COLO668 (cell line): ENCODE measurements at regions not wholly inside any gene's neighbourhood (a gene's known extent, or its start where the extent isn't known, plus 50 kb on each side); places are given as distances from the start of the nearest gene placed in this dataset.

ENCODE experiments used
- DNase-seq: peaks from one replicate; lab custom pipeline; 2025; ENCODE audit not compliant: unreplicated experiment; lab: John Stamatoyannopoulos, UW

DNA sequence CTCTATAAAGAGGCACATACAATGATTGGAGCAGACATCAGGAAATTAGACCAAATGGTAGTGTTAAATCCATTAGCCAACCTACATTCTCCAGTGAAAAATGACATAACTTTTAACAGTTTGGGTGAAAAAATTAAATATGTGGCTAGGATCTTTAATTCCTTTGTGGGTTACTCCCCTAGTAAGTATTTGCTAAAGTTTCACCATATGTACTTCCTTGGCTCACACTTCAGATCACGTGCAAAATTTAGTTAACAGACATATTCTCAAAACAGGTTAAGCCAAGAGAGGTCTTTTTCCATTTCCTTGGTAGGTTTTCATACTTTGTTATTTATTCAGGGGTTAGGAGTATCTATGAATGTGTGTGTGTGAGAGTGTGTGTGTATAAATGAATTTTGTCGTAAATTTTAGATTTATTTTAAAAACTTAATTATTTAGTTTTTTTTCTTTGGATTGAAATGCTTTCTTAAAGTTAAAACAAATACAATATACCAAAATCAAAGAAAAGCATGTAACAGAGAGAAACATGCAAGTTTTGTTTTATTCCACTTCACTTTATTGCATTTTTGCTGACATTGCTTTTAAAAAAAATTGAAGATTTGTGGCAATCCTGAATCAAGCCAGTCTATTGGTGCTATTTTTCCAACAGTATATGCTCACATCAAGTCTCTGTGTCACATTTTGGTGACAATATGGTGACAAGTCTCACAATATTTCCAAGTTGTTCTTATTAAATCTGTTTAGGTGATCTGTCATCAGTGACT, 258.7 kb downstream of the FLRT2 start:
- no peak for DNase-seq

DNA sequence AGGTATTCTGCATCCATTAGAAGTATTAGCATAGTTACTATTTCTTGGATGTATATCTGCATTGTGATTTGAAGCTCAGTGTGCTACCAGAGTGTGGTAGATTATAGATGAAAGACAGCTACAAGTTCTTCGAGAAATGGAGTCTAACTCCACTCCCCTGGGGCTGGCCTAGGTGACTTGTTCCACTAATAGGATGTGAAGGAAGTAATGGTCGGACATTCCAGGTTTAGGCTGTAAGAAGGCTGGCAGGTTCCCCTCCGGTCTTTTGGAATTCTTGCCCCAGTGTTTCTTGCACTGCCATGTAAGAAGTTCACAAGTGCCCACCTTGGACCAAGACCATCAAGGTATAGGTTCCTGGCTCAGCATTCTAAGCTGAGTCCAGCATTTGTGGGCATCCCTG, 236.4 kb downstream of the FLRT2 start:
- no peak for DNase-seq

DNA sequence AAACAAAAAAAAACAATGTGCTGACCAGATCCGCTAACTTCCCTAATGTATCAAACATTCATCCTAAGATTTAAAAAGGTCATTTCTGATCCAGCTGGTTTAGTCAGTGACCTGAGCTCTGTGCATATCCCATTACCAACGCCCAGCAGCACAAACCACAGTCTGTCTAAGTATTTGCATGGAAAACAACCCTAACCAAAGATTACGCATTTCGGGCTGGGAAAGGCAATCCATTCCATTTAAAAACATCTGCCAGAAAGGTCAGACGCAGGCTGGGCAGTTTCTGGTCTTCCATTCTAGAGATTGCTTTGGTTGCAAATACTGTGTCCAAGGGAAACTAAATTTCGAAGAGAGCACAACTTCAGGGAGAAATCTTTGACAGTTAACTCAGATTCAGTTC, 234.9 kb downstream of the FLRT2 start:
- DNase-seq = no peak

DNA sequence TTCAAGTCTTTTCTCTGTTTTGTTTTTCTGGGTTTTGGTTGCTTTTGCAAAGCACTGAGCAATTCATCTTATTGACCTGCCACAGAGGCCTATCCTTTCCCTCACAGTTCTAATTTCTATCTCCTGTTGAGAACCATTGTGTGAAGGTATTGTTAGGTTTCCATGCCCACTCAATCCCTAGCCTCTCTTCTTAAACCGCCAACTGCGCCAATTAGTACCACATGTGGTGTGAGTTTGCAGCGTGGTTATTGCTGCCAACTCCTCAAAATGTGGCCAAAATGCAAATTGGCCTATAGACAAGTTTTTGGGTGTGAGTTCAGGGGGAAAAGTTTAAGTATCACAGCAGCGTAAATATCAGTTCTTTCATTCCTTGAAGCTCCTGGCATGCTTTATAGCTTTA, 232.6 kb downstream of the FLRT2 start:
- no peak for DNase-seq

DNA sequence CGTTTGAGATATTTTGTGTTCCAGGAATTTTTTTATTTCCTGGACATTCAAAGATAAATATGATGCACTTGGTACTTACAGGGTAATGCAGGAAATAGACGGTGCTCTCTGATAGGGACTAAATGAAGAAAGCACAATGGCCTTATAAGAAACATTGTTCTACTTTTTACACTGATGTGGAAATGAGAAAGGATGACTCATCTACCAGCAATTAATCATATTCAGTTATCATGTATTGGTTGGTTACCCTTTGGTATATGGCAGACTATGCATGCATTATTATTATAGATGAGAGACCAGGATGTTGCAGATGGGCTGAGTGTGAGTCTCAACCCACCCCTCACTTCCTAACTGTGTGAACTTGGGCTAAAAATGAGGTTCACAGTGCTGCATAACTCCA, 222.2 kb downstream of the FLRT2 start:
- no peak for DNase-seq

DNA sequence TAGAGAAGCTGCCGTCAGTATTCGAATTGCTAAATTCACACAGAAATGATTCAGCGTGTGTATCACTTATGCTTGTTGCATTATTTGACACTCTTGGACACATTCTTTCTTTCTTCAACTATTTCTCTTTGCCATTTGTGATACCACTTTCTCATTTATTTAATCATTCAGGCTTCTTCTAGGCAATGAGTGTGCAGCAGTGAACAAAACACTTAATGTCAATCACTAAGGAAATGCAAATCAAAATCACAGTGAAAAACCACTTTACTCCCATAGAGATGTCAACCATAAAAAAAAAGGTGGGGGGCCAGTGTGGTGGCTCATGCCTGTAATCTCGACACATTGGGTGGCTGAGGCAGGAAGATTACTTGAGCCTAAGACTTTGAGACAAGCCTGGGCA, 214.6 kb downstream of the FLRT2 start:
- no peak for DNase-seq

DNA sequence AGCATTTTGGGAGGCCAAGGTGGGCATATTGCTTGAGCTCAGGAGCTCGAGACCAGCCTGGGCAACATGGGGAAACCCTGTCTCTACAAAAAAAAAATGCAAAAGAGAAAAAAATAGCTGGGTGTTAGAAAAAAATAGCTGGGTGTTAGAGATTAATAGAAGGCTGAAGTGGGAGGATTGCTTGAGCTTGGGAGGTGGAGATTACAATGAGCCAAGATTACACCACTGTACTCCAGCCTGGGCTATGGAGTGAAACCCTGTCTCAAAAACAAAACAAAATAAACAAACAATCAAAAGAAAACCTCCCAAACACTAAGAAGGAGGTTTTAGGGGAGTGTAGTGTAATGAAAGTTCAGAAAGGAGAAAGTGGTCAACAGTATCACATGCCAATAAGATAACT, 202.1 kb downstream of the FLRT2 start:
- DNase-seq = no peak

DNA sequence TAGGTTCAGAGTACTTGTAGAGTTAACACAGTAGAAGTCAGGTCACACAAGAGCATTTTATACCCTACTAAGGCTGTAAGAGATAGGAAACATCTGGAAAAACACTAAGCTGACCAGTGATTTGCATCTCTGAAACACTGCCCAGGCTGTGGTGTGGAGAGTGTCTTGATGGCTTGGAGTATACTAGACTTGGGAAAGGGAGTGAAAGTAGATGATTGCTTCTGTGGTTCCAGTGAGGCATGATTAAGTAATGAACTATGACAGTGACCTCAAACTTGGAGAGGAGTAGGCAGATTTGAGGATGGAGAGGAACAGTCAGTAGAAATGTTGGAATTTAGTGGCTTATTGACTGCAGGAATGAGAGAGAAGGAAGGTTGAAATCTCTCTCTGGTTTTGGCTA, 201.2 kb downstream of the FLRT2 start:
- no peak for DNase-seq

DNA sequence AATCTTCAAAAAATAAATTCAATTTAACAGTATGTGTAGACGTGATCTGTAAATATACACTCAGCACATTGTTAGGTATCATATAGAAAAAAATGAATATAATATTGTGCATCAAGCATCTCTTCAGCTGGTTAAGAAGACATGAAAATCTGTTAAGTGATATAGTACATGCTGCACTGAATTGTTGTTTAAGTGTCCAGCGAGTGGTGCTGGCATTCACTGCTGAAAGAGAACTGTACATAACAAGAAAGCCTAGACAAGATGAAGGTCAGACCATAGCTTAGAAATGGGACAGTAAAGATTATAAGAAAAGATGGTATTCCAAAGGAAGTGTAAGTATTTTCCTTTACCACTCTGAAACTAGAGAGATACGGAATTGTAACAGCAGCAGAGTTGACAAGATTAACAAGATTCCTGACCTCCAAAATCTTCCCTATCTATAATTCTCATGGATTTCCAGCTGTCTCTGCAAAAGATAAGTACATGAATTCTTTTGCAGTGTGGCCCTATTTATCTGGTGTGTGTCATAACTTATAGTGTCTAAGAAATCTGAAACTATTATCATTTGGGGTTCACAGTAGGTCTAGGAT, 198.6 kb downstream of the FLRT2 start:
- no peak for DNase-seq

DNA sequence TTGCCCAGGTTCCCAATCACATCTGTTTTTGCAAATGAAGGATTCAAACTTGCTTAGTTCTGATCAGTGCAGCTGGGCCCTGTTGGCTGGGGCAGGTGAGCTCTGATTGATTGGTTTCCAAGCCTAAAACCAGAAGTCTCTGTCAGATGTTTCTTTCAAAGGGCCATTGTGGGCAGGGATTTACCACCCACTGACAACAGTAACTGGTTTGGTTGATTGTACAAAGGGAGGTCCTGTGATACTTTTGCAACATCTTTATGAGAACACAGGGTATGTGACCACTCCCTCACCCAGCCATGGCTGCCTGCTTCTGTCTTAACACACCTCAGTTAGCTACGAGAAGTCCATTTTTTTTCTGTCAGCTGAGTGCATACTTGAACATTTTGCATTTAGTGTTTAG, 184.1 kb downstream of the FLRT2 start:
- no peak for DNase-seq

DNA sequence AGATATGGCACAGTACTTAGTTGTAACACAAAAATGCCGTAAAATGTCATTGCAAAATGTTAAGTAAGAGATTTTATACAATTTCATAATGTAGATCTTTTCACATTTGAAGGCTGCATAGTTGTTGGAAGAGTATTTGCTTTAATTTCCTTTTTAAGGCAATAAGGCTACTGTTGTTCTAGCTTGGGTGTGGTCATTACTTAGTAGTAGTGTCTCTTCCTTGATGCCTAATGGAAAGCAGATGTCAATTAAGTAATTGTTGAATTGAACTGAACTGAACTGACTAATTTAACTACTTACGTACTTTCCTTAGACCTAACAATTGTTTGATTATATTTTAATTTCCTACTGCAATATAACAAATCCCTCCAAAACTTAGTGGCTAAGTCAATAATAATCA, 181.7 kb downstream of the FLRT2 start:
- no peak for DNase-seq
